ENCODE measurements at regions not wholly inside any gene's neighbourhood (a gene's known extent, or its start where the extent isn't known, plus 50 kb on each side); places are given as distances from the start of the nearest gene placed in this dataset.

- no peak for TF ChIP-seq CTCF (IDR thresholded peaks at IDR 0.05 in 2 of 3, conservative IDR thresholded peaks at IDR 0.05 in 1 of 3; ENCODE audit: borderline replicate concordance in 1 of 3, insufficient read depth in 1 of 3, low read depth in 2 of 3, low read length in 2 of 3)
- no peak for TF ChIP-seq EZH2 (IDR thresholded peaks at IDR 0.05)
- TF ChIP-seq JUND (IDR thresholded peaks at IDR 0.05) = no peak
- no peak for TF ChIP-seq EZH2phosphoT487 (IDR thresholded peaks at IDR 0.05; ENCODE audit: borderline replicate concordance)
- no peak for TF ChIP-seq SIN3A (IDR thresholded peaks at IDR 0.05; ENCODE audit: low read depth)
- TF ChIP-seq POLR2A (IDR thresholded peaks at IDR 0.05; ENCODE audit: borderline replicate concordance, extremely low read depth, insufficient read depth, insufficient read length) = no peak
- TF ChIP-seq REST (IDR thresholded peaks at IDR 0.05; ENCODE audit: low read depth) = no peak
- no peak for TF ChIP-seq POLR2AphosphoS5 (IDR thresholded peaks at IDR 0.05; ENCODE audit: low read depth, low read length)
- TF ChIP-seq SP1 (IDR thresholded peaks at IDR 0.05; ENCODE audit: low read depth) = no peak
- no peak for TF ChIP-seq EGR1 (IDR thresholded peaks at IDR 0.05; ENCODE audit: low read depth)
- TF ChIP-seq ZFX (IDR thresholded peaks at IDR 0.05) = no peak
- TF ChIP-seq CBX3 (IDR thresholded peaks at IDR 0.05; ENCODE audit: low read depth) = no peak
Observed at GRCh38 chr14:40936861-40937260, 669.8 kb upstream of the LRFN5 start.
